ENCODE measurements at regions not wholly inside any gene's neighbourhood (a gene's known extent, or its start where the extent isn't known, plus 50 kb on each side); places are given as distances from the start of the nearest gene placed in this dataset.

GRCh38 chr10:105698592-105698991 is 1057.5 kb downstream of the SORCS3 start:
- DNase-seq (ENCODE audit: low read depth, low spot score) (no peak), FAIRE-seq (no peak)
- H3K9ac ChIP-seq (replicated peaks; ENCODE audit: extremely low read depth, insufficient read depth, low read length) = no peak overlapping the region
- no peak overlapping the region for H3K27ac ChIP-seq (ENCODE audit: insufficient read depth, low read depth, low read length)
- H3K9me1 ChIP-seq (replicated peaks; ENCODE audit: control insufficient read depth, extremely low read depth, insufficient read depth, low read length) = no peaks in the 10 kb centered on the region
- no TSS peak for BruUV-seq (replicated peaks)
- intact Hi-C loops (cut with micrococcal nuclease) = no loop called here
- no peak overlapping the region for H3K4me2 ChIP-seq (ENCODE audit: insufficient read depth, low read length)
- no peak overlapping the region for H3K4me3 ChIP-seq (replicated peaks in 1 of 3; ENCODE audit: insufficient read depth in 1 of 3, low read depth in 1 of 3, low read length in 3 of 3)
- H4K20me1 ChIP-seq (replicated peaks; ENCODE audit: control insufficient read depth, extremely low read depth, insufficient read depth, low read length) = no peaks in the 10 kb centered on the region
- H3K4me1 ChIP-seq (ENCODE audit: control insufficient read depth, extremely low read depth, insufficient read depth, low read length) = no peaks in the 10 kb centered on the region
- H3K9me3 ChIP-seq (replicated peaks; ENCODE audit: control insufficient read depth, insufficient read depth, low read length) = peaks cover 8% of the 10 kb centered on the region
- dilution Hi-C loops (cut with MboI; ENCODE audit: extremely low pct_ligation_motif_present, low sequenced_read_pairs) = no loop called here
- CTCF ChIA-PET = no interaction called here
- H3K27me3 ChIP-seq (ENCODE audit: control insufficient read depth in 2 of 2, insufficient read depth in 2 of 2, low read length in 2 of 2) = no peaks in the 10 kb centered on the region
- POLR2A ChIA-PET = no interaction called here
- TF ChIP-seq EZH2 (IDR thresholded peaks at IDR 0.05; ENCODE audit: borderline replicate concordance, low read depth, low read length, severe bottlenecking) (no peak), MAX (IDR thresholded peaks at IDR 0.05; ENCODE audit: insufficient read depth, insufficient read length) (no peak), POLR2A (IDR thresholded peaks at IDR 0.05; ENCODE audit: low read depth, low read length) (no peak), CTCF (IDR thresholded peaks at IDR 0.05; ENCODE audit: extremely low read depth in 1 of 2, insufficient read depth in 1 of 2, low read depth in 1 of 2, low read length in 2 of 2) (no peak), JUN (IDR thresholded peaks at IDR 0.05; ENCODE audit: borderline replicate concordance, insufficient read depth, insufficient read length, low read depth) (no peak), FOS (IDR thresholded peaks at IDR 0.05; ENCODE audit: borderline replicate concordance, insufficient read depth, low read length) (no peak), MYC (IDR thresholded peaks at IDR 0.05; ENCODE audit: low read depth, low read length) (no peak), GATA2 (IDR thresholded peaks at IDR 0.05; ENCODE audit: insufficient read depth, insufficient read length, low read depth, low read length) (no peak), POLR2AphosphoS5 (IDR thresholded peaks at IDR 0.05; ENCODE audit: insufficient read depth, low read depth, low read length) (no peak)
- no peak overlapping the region for H2AFZ ChIP-seq (ENCODE audit: low read depth, low read length)
- no peaks in the 10 kb centered on the region for H3K36me3 ChIP-seq (ENCODE audit: control insufficient read depth in 2 of 2, extremely low read depth in 1 of 2, insufficient read depth in 2 of 2, low read length in 2 of 2)
- H3K79me2 ChIP-seq (ENCODE audit: control insufficient read depth, insufficient read depth, low read length) = no peaks in the 10 kb centered on the region

Measured in endothelial cell of umbilical vein (primary cell).